ENCODE measurements at regions not wholly inside any gene's neighbourhood (a gene's known extent, or its start where the extent isn't known, plus 50 kb on each side); places are given as distances from the start of the nearest gene placed in this dataset.
A peak's percentile ranks its signal among the peaks of the same experiment; 100 is the strongest.
"Not testable (repeated sequence)": the region's sequence is repeated elsewhere in the genome, so short reads cannot be mapped to it uniquely, and the experiment has no call there.

GRCh38 chr5:36494028-36494427, 112.4 kb upstream of the SLC1A3 start:
- TF ChIP-seq CTCF (conservative IDR thresholded peaks at IDR 0.05; ENCODE audit: low read depth, low read length), result no peak
- no peak overlapping the region for H3K4me3 ChIP-seq (ENCODE audit: low read depth, low read length)
- no peak for DNase-seq (ENCODE audit: low read depth)

GRCh38 chr5:36494841-36495601, 111.4 kb upstream of the SLC1A3 start:
- H3K4me3 ChIP-seq (ENCODE audit: low read depth, low read length), result no peak overlapping the region
- TF ChIP-seq CTCF (conservative IDR thresholded peaks at IDR 0.05; ENCODE audit: low read depth, low read length), result no peak
- peak; percentile 85 for DNase-seq (ENCODE audit: low read depth)

GRCh38 chr5:36495611-36496010, 110.8 kb upstream of the SLC1A3 start:
- no peak for TF ChIP-seq CTCF (conservative IDR thresholded peaks at IDR 0.05; ENCODE audit: low read depth, low read length)
- peak; percentile 89 for DNase-seq (ENCODE audit: low read depth)
- H3K4me3 ChIP-seq (ENCODE audit: low read depth, low read length), result no peak overlapping the region

- TF ChIP-seq CTCF (conservative IDR thresholded peaks at IDR 0.05; ENCODE audit: low read depth, low read length), result no peak
- DNase-seq (ENCODE audit: low read depth), result no peak
- H3K4me3 ChIP-seq (ENCODE audit: low read depth, low read length), result no peak overlapping the region
Observed at GRCh38 chr5:36496471-36496870, 109.9 kb upstream of the SLC1A3 start.

GRCh38 chr5:36502608-36503007, 103.8 kb upstream of the SLC1A3 start:
- peak; percentile 93 for DNase-seq (ENCODE audit: low read depth)
- TF ChIP-seq CTCF (conservative IDR thresholded peaks at IDR 0.05; ENCODE audit: low read depth, low read length), result no peak
- H3K4me3 ChIP-seq (ENCODE audit: low read depth, low read length), result no peak overlapping the region

GRCh38 chr5:36505021-36505420, 101.4 kb upstream of the SLC1A3 start:
- no peak overlapping the region for H3K4me3 ChIP-seq (ENCODE audit: low read depth, low read length)
- TF ChIP-seq CTCF (conservative IDR thresholded peaks at IDR 0.05; ENCODE audit: low read depth, low read length), result no peak
- no peak for DNase-seq (ENCODE audit: low read depth)

- peak; percentile 86 for DNase-seq (ENCODE audit: low read depth)
Observed at GRCh38 chr5:36507332-36507952, 99.0 kb upstream of the SLC1A3 start.

GRCh38 chr5:36508331-36508730, 98.1 kb upstream of the SLC1A3 start:
- H3K4me3 ChIP-seq (ENCODE audit: low read depth, low read length); DNase-seq (ENCODE audit: low read depth): not testable (repeated sequence)

More at GRCh38 chr5:36507332-36507952, 99.0 kb upstream of the SLC1A3 start:
- no peak overlapping the region for H3K4me3 ChIP-seq (ENCODE audit: low read depth, low read length)
- peak; percentile 93 for TF ChIP-seq CTCF (conservative IDR thresholded peaks at IDR 0.05; ENCODE audit: low read depth, low read length)

GRCh38 chr5:36513647-36514046, 92.8 kb upstream of the SLC1A3 start:
- not testable (repeated sequence) for H3K4me3 ChIP-seq (ENCODE audit: low read depth, low read length); DNase-seq (ENCODE audit: low read depth)
